ENCODE measurements at regions not wholly inside any gene's neighbourhood (a gene's known extent, or its start where the extent isn't known, plus 50 kb on each side); places are given as distances from the start of the nearest gene placed in this dataset.
"Not testable (repeated sequence)": the region's sequence is repeated elsewhere in the genome, so short reads cannot be mapped to it uniquely, and the experiment has no call there.

GRCh38 chr14:104473244-104473565 lies 106.4 kb upstream of the C14orf180 start:
- DNase-seq, result no peak

- DNase-seq, result no peak
Observed at GRCh38 chr14:104473649-104474494, 105.7 kb upstream of the C14orf180 start.

GRCh38 chr14:104474495-104475213 lies 104.9 kb upstream of the C14orf180 start:
- no peak for DNase-seq

DNA sequence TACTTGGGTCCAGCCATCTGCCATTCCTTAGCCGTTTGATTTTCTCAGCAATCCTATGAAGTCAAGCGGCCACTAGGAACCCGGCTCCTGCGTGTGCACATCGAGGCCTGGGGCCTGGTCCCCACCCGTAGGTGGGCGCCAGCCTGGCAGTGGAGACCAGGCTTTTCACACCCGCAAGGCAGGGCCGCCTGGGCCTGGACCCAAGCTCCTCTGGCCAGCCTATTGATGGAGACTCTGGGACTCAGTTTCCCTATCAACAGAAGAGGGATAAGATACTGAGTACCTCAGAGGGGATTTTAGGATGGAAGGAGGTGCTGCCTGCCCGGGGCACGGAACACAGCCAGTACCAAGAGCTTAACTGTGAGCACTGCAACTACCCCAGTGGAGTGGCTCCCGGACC lies 104.3 kb upstream of the C14orf180 start:
- DNase-seq, result no peak

DNA sequence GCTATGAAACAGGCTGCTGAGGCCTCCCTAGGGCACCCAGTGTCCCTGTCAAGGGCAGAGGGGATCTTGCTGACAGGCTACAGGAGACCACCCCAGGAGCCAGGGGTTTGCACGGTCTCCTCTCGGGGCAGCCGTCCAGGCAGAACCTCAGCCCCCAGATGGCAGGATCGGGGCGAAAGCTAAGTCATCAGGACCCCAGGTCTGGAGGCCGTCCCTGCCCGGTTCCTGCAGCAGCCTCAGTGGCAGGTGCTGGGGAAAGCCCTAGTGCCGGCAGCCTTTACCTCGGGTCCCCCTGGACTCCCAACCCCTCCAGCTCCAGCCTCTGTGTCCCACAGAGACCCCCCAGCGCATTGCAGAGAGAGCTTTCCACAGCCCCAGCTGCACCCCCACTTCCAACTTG lies 103.8 kb upstream of the C14orf180 start:
- DNase-seq, result no peak

DNA sequence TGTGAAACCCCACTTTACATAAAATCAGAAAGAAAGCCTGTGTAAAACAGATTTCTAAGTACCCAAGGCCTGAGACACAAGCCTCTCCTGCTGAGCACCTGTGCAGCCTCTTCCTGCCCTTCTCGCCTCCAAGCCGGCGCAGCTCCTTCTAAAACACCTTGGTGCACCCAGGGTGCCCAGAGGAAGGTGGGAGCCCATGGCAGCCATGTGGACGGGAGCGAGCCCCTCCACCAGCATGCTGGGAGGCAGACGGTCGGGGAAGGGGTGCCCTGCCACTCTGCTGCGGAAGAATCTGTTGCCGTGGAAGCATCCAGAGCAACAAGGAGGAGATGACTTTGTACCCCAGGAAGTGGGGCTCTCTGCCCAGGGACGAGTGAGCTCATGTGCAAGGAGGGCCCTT lies 103.1 kb upstream of the C14orf180 start:
- no peak for DNase-seq

GRCh38 chr14:104477117-104477623 lies 102.4 kb upstream of the C14orf180 start:
- no peak for DNase-seq

DNA sequence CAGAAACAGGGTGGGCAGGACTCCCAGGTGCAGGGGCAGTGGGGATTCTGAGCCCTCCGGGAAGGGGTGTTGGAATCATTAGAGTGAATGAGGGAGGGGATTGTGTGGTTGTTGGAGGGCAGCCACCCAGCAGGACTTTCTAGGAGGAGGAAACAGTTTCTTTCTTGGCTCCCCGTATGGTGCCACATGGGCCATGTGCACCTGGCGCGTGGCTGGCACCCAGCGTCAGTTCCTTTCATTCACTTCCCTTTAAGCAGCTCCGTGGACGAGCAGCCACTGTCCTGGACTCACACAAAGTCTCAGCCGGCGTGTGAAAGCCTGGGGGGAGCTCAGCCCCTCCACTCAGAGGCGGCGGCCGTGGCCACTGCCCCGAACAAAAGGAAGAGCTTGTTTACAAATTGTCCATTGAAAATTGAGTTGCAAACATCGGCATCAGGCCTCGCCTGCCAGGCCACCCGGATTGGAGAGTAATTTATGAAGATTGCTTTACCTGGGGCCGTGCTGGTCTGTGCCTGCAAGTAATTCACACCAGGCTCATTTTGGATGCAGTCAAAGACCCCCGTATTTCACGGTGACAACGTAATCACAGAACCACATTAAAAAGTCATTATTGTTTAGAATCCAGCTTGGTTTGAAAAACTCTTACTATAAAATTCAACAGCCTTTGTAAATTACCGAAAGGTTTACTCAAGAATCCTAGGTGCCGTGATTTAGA lies 101.7 kb upstream of the C14orf180 start:
- no peak for DNase-seq

DNA sequence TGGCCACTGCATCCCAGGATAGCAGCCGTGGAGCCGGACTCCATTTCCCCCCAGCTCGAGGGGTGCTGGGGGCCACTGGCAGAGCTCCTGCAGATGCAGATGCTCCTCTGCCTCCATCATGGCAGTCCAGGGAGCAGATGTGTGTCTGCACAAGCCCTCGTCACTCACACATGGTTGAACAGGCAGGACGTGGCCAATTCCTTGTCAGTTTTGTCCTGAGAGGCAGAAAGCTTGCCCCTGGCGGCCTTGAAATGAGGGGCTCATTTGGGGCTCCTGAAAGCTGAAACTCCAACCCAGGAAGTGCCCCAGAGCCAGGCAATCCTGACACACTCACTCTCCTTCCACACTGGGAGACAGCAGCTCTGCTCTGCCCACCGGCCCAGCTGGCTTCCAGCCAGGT lies 100.9 kb upstream of the C14orf180 start:
- no peak for DNase-seq

DNA sequence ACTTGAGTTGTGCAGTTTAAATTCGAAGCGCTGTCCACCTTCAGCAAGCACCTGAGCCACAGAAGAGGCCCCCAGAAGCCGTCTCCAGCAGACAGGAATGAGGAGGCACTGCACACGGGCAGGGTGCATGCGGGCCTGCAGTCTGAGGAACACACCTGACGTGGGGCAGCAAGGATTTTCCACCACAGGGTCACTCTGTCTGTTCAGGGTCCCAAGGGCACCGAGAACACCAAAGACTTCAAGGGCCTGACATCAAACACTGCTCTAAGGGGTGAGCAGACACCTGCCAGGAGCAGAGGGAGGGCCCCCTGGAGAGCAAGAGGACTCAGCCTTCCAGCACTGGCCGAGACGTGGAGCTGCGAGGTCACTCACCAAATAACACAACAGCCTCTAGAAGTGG lies 99.7 kb upstream of the C14orf180 start:
- no peak for DNase-seq

DNA sequence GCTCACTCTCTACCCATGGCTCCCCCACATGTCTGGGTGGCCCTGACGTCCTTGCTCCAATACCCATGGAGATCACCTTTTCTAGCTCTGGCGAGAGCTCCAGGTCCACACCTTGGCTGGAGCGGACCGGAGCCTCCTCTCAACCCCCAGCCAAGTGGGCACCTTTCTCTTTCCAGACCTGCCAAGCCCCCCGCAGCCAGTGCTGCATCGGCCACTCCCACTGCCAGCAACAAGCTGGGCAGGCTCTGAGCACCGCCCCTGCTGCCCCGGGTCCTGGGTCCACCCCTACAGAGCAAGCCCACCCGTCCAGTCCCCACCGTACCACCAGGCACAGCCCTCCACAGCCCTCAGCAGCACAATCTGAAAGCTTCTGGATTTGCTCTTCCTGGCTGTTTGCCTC lies 98.2 kb upstream of the C14orf180 start:
- no peak for DNase-seq

GRCh38 chr14:104482017-104482416 lies 97.5 kb upstream of the C14orf180 start:
- DNase-seq, result not testable (repeated sequence)

- no peak for DNase-seq
Observed at GRCh38 chr14:104486222-104486923, 93.2 kb upstream of the C14orf180 start.

DNA sequence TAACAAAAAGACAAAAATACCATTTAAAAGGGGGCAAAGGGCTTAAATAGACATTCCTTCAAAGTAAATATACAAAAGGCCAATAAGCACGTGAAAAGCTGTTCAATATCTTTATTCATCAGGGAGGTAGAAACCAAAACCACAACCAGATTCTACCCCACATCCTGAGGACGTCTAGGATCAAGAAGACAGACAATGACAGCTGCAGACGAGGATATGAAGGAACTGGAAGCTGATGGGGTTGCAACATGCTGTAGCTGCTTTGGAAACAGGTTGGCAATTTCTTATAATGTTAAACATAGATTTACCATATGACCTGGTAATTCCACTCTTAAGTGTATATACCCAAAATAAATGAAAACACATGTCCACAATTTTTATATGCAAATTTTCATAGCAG lies 85.1 kb upstream of the C14orf180 start:
- no peak for DNase-seq

- DNase-seq, result no peak
Observed at GRCh38 chr14:104496095-104496494, 83.5 kb upstream of the C14orf180 start.

GRCh38 chr14:104499784-104500760 lies 79.5 kb upstream of the C14orf180 start:
- DNase-seq, result no peak

GRCh38 chr14:104502060-104502459 lies 77.5 kb upstream of the C14orf180 start:
- DNase-seq, result no peak

DNA sequence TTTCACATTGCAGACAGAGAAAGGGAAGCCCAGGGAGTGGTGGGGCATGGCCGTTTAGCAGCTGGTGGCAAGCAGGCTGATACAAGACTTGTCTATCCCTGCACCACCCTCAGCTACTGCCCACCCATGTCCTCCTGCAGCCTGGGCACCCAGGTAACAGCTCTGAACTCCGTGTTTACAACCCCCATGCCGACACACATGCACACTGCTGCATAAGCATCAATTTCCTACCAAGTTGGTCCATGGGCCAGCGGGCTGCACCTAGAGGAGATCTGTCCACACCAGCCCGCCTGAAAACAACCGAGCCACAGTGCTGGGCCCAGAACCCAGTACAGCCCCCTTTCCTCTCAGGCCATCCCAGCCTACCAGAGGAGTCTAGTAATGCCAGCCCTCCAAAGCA lies 75.9 kb upstream of the C14orf180 start:
- DNase-seq, result no peak

DNA sequence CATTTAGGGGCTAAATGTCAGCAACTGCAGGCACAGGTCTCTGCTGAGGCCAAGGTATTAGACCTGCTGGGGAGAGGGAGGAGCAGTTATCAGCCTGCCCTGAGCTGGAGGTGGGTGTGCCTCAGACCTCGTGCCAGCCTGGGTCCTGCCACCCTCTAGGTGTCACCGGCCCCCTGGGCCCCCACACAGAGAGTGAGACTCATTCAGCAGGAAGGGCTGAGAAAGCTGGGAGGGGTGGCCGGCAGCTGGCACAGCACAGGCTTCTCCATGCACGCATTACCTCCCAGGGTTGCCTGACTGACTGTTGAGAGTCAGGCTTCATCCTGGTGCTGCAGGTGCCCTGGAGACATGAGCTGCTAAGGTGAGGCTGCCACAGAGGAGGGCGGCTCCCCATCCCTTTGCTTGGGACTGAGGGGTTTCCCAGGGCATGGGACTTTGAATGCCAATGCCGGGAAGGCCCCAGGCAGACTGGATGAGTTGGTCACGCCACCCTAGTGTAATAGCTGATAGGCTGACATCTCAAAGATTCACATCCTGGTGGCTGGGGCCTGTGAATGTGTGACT lies 75.3 kb upstream of the C14orf180 start:
- DNase-seq, result no peak

DNA sequence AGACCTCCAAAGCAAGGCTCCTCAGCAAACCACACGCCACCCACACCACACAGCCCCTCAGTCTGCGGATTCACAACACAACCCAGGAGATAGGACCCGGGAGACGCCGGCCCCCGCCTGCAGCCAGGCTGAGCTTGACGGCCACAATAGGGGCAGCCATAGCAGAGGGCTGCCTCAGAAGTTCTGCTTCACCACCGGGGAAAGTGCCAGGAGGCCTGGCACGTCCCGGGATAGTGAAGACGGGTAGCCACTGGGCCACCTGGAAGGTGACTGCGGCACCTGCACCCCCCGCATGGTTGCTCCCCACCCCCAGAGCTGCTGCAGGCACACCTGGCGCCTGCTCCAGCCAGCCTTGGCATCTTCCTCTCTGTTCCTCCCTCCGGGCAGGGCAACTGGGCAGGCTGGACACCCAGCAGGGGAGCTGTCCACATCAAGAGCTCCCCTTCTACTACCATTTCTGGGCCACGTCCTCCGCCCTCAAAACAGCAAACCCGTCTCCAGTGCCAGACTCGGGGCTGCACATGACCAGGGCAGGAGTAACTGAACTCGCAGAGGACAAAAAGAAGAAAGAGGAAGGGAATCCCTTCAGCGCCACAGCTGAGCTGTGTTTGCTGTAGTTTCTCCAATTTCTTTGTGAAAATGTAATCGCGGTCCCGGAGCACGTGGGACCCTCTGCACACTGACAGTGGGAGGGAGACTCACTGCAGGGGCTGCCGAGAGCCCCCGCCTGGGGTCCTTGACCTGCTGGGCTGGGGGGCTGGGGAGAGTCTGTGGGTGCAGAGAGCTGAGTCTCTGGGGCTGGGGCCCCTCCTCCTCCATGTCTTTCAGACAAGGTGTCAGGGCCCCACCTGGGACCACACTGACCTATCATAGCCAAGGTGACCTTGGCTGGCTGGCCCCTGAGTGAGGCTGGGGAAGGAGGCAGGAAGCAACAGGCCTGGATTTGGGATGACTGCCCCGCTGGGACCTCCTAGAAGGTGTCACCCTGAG lies 74.2 kb upstream of the C14orf180 start:
- DNase-seq, result no peak
